AG09309 (cell line): ENCODE measurements at regions not wholly inside any gene's neighbourhood (a gene's known extent, or its start where the extent isn't known, plus 50 kb on each side); places are given as distances from the start of the nearest gene placed in this dataset.
"Not testable (repeated sequence)": the region's sequence is repeated elsewhere in the genome, so short reads cannot be mapped to it uniquely, and the experiment has no call there.

Experiments
- DNase-seq: peaks from one replicate; pipeline ENCODE4 v3.0.0-alpha.2; 2010; ENCODE audit warnings: low read depth
- H3K4me3 ChIP-seq: 2 replicates; pipeline ENCODE4 v1.5.1; 2011; ENCODE audit warnings: mild to moderate bottlenecking, low read depth, low read length, moderate library complexity; ENCODE audit not compliant: control insufficient read depth
- CTCF ChIP-seq: IDR thresholded peaks from 2 replicates; pipeline ENCODE4 v1.5.1; 2011; ENCODE audit warnings: mild to moderate bottlenecking, low read depth, low read length, inconsistent platforms; ENCODE audit not compliant: insufficient read depth, control insufficient read depth; ENCODE audit errors: missing control alignments

- DNase-seq, result no peak
- no peak overlapping the region for H3K4me3 ChIP-seq
- TF ChIP-seq CTCF, result no peak
Measured at GRCh38 chr11:81819462-81819861, 914.2 kb downstream of the FAM181B start.

GRCh38 chr11:81804858-81805257, 928.8 kb downstream of the FAM181B start:
- no peak for DNase-seq
- TF ChIP-seq CTCF, result no peak
- no peak overlapping the region for H3K4me3 ChIP-seq

- no peak overlapping the region for H3K4me3 ChIP-seq
- no peak for DNase-seq
- no peak for TF ChIP-seq CTCF
Measured at GRCh38 chr11:81802591-81802990, 931.1 kb downstream of the FAM181B start.

- no peak for TF ChIP-seq CTCF
- DNase-seq, result no peak
- H3K4me3 ChIP-seq, result no peak overlapping the region
Measured at GRCh38 chr11:81792416-81792815, 941.2 kb downstream of the FAM181B start.

GRCh38 chr11:81787584-81788049, 946.0 kb downstream of the FAM181B start:
- no peak for DNase-seq
- TF ChIP-seq CTCF, result no peak

GRCh38 chr11:81772166-81772565, 961.5 kb downstream of the FAM181B start:
- H3K4me3 ChIP-seq, result no peak overlapping the region
- DNase-seq, result no peak
- no peak for TF ChIP-seq CTCF

More at GRCh38 chr11:81787584-81788049, 946.0 kb downstream of the FAM181B start:
- no peak overlapping the region for H3K4me3 ChIP-seq

GRCh38 chr11:81769906-81770305, 963.8 kb downstream of the FAM181B start:
- not testable (repeated sequence) for DNase-seq

More at GRCh38 chr11:81769906-81770305, 963.8 kb downstream of the FAM181B start:
- H3K4me3 ChIP-seq, result not testable (repeated sequence)
